HL-60 (cell line): ENCODE measurements at regions not wholly inside any gene's neighbourhood (a gene's known extent, or its start where the extent isn't known, plus 50 kb on each side); places are given as distances from the start of the nearest gene placed in this dataset.

Source experiments
- DNase-seq, 2 experiments: peaks; one replicate each; pipeline ENCODE4 v3.0.0-alpha.2; 2010 to 2020; ENCODE audit warnings: low read depth in 1 of 2, low spot score in 1 of 2
- H3K27ac ChIP-seq: fragments of 250-450 bp; sonication (Bioruptor Pico); replicated peaks from 2 replicates; pipeline ENCODE4 v1.5.1; 2020; ENCODE audit warnings: mild to moderate bottlenecking, moderate library complexity
- H3K27me3 ChIP-seq: fragments of 250-450 bp; sonication (Bioruptor Pico); 2 replicates; pipeline ENCODE4 v1.5.1; 2021; ENCODE audit warnings: mild to moderate bottlenecking, moderate library complexity; ENCODE audit not compliant: insufficient read depth, poor library complexity, severe bottlenecking
- H3K4me3 ChIP-seq: replicated peaks from 2 replicates; pipeline ENCODE4 v1.5.1; 2011; ENCODE audit warnings: mild to moderate bottlenecking, control low read depth, low read length; ENCODE audit not compliant: insufficient read depth
- CTCF ChIP-seq: IDR thresholded peaks from one replicate; pipeline ENCODE4 v1.5.1; 2011; ENCODE audit warnings: low read length, control low read depth, inconsistent platforms; ENCODE audit not compliant: insufficient read depth
- GABPA ChIP-seq: IDR thresholded peaks from 2 replicates; pipeline ENCODE4 v1.6.1; 2012; ENCODE audit warnings: low read depth
- POLR2AphosphoS5 ChIP-seq: IDR thresholded peaks from 2 replicates; pipeline ENCODE4 v1.6.1; 2012; ENCODE audit warnings: low read depth
- REST ChIP-seq: IDR thresholded peaks from 2 replicates; pipeline ENCODE4 v1.6.1; 2012; ENCODE audit warnings: low read depth; ENCODE audit not compliant: insufficient replicate concordance
- SPI1 ChIP-seq: IDR thresholded peaks from 2 replicates; pipeline ENCODE4 v1.6.1; 2012; ENCODE audit warnings: low read depth, mild to moderate bottlenecking, borderline replicate concordance

- H3K27ac ChIP-seq = no peak overlapping the region
- TF ChIP-seq POLR2AphosphoS5 = no peak
- no peak for TF ChIP-seq GABPA
- TF ChIP-seq REST = no peak
- no peak for TF ChIP-seq CTCF
- no peak overlapping the region for H3K4me3 ChIP-seq
- H3K27me3 ChIP-seq = no peaks in the 10 kb centered on the region
- no peak for DNase-seq
These were observed 88.1 kb upstream of the CTBP2 start for GRCh38 chr10:125248489-125248888.

GRCh38 chr10:125247576-125247975 lies 87.2 kb upstream of the CTBP2 start:
- Histone ChIP-seq H3K27ac (no peak overlapping the region), H3K4me3 (no peak overlapping the region), H3K27me3 (no peaks in the 10 kb centered on the region)
- no peak for DNase-seq
- TF ChIP-seq SPI1 = no peak
- TF ChIP-seq GABPA = no peak
- no peak for TF ChIP-seq CTCF
- TF ChIP-seq REST = no peak
- TF ChIP-seq POLR2AphosphoS5 = no peak

GRCh38 chr10:125243532-125244253 lies 83.3 kb upstream of the CTBP2 start:
- no peaks in the 10 kb centered on the region for H3K27me3 ChIP-seq
- TF ChIP-seq POLR2AphosphoS5 (no peak), REST (no peak), SPI1 (no peak), GABPA (no peak), CTCF (no peak)
- H3K27ac ChIP-seq = no peak overlapping the region
- H3K4me3 ChIP-seq = no peak overlapping the region
- DNase-seq = no peak
